ENCODE measurements at regions not wholly inside any gene's neighbourhood (a gene's known extent, or its start where the extent isn't known, plus 50 kb on each side); places are given as distances from the start of the nearest gene placed in this dataset.

GRCh38 chr6:71486461-71486860, 197.8 kb downstream of the OGFRL1 start:
- no peak for DNase-seq

- no peak for DNase-seq
Observed at GRCh38 chr6:71488186-71488585, 199.6 kb downstream of the OGFRL1 start.

- DNase-seq: no peak
Observed at GRCh38 chr6:71489736-71490135, 201.1 kb downstream of the OGFRL1 start.

- no peak for DNase-seq
Observed at GRCh38 chr6:71490876-71491275, 202.3 kb downstream of the OGFRL1 start.

- no peak for DNase-seq
Observed at GRCh38 chr6:71491844-71492243, 203.2 kb downstream of the OGFRL1 start.

GRCh38 chr6:71492668-71493067, 204.1 kb downstream of the OGFRL1 start:
- DNase-seq: no peak

- DNase-seq: no peak
Observed at GRCh38 chr6:71496018-71496721, 207.6 kb downstream of the OGFRL1 start.

GRCh38 chr6:71496722-71497033, 208.1 kb downstream of the OGFRL1 start:
- no peak for DNase-seq

- no peak for DNase-seq
Observed at GRCh38 chr6:71498638-71499037, 210.0 kb downstream of the OGFRL1 start.

- DNase-seq: no peak
Observed at GRCh38 chr6:71499667-71500066, 211.1 kb downstream of the OGFRL1 start.

GRCh38 chr6:71502168-71502567, 213.6 kb downstream of the OGFRL1 start:
- DNase-seq: no peak

GRCh38 chr6:71502956-71503355, 214.3 kb downstream of the OGFRL1 start:
- DNase-seq: no peak

GRCh38 chr6:71507183-71507582, 218.6 kb downstream of the OGFRL1 start:
- no peak for DNase-seq

GRCh38 chr6:71509191-71510005, 220.8 kb downstream of the OGFRL1 start:
- DNase-seq: no peak

- DNase-seq: no peak
Observed at GRCh38 chr6:71510057-71510713, 221.6 kb downstream of the OGFRL1 start.

- no peak for DNase-seq
Observed at GRCh38 chr6:71510856-71511255, 222.2 kb downstream of the OGFRL1 start.

GRCh38 chr6:71512256-71512655, 223.6 kb downstream of the OGFRL1 start:
- no peak for DNase-seq

GRCh38 chr6:71513036-71513435, 224.4 kb downstream of the OGFRL1 start:
- no peak for DNase-seq

- no peak for DNase-seq
Observed at GRCh38 chr6:71523548-71523947, 234.9 kb downstream of the OGFRL1 start.

- DNase-seq: no peak
Observed at GRCh38 chr6:71524201-71524600, 235.6 kb downstream of the OGFRL1 start.

GRCh38 chr6:71527886-71528285, 239.3 kb downstream of the OGFRL1 start:
- DNase-seq: no peak

GRCh38 chr6:71529026-71529425, 240.4 kb downstream of the OGFRL1 start:
- DNase-seq: no peak

GRCh38 chr6:71529769-71530168, 241.2 kb downstream of the OGFRL1 start:
- no peak for DNase-seq

- no peak for DNase-seq
Observed at GRCh38 chr6:71531006-71531405, 242.4 kb downstream of the OGFRL1 start.

All from activated CD8-positive, alpha-beta memory T cell treated with anti-CD3 and anti-CD28 coated beads, Interleukin-2, amount 50 U/mL, for 48 hours (primary cell).